ENCODE measurements at regions not wholly inside any gene's neighbourhood (a gene's known extent, or its start where the extent isn't known, plus 50 kb on each side); places are given as distances from the start of the nearest gene placed in this dataset.

- H3K18ac ChIP-seq (ENCODE audit: low read length), result no peak overlapping the region
- H3K4me1 ChIP-seq (ENCODE audit: control insufficient read depth in 2 of 2, insufficient read depth in 1 of 2, low read depth in 1 of 2, low read length in 2 of 2), result peaks cover 0 to 6% of the 10 kb centered on the region in 2 donors
- H4K8ac ChIP-seq (ENCODE audit: low read depth, low read length), result no peak overlapping the region
- no peak overlapping the region for H3K4me2 ChIP-seq (ENCODE audit: insufficient read depth, low read length, poor library complexity, severe bottlenecking)
- no peak overlapping the region for H3K4me3 ChIP-seq (ENCODE audit: low read length in 2 of 2)
- no peak overlapping the region for H3K23ac ChIP-seq (ENCODE audit: low read depth, low read length, poor library complexity)
- no peak overlapping the region for H2AFZ ChIP-seq (ENCODE audit: low read length)
- H2BK15ac ChIP-seq (ENCODE audit: low read length), result no peak overlapping the region
- H2BK12ac ChIP-seq (ENCODE audit: low read length), result no peak overlapping the region
- no peak overlapping the region for H2AK5ac ChIP-seq (ENCODE audit: low read depth, low read length)
- no peak for DNase-seq (ENCODE audit: low spot score)
- no CpG with 5 or more reads among the region's 2 CpGs for WGBS, 2 donors (ENCODE audit: extremely low coverage in 2 of 2, insufficient read length in 2 of 2, insufficient replicate concordance in 1 of 2)
- peaks cover 3% of the 10 kb centered on the region for H3K79me1 ChIP-seq (ENCODE audit: low read depth, low read length)
- no peaks in the 10 kb centered on the region for H3K36me3 ChIP-seq (replicated peaks in 1 of 2; ENCODE audit: control insufficient read depth in 2 of 2, insufficient read depth in 2 of 2, low read length in 2 of 2)
- no peak overlapping the region for H3K4ac ChIP-seq (ENCODE audit: low read length)
- H3K27me3 ChIP-seq (ENCODE audit: control insufficient read depth in 3 of 3, insufficient read depth in 3 of 3, low read depth in 1 of 3, low read length in 3 of 3), result peaks cover 0 to 31% (median 0%) of the 10 kb centered on the region in 3 experiments
- H2BK5ac ChIP-seq (ENCODE audit: low read length), result no peak overlapping the region
- no peaks in the 10 kb centered on the region for H3K9me3 ChIP-seq (replicated peaks in 1 of 2; ENCODE audit: control insufficient read depth in 2 of 2, insufficient read depth in 1 of 2, low read depth in 1 of 2, low read length in 2 of 2)
- H3K9ac ChIP-seq (ENCODE audit: low read depth, low read length, poor library complexity), result no peak overlapping the region
- H4K91ac ChIP-seq (ENCODE audit: low read depth, low read length, poor library complexity), result no peak overlapping the region
- no peak overlapping the region for H3K14ac ChIP-seq (ENCODE audit: low read length)
- H2BK120ac ChIP-seq (ENCODE audit: low read depth, low read length), result no peak overlapping the region
- no peak overlapping the region for H3K27ac ChIP-seq (replicated peaks; ENCODE audit: low read length)
Observed at GRCh38 chr3:159770998-159771397, 217.6 kb upstream of the IL12A start.

GRCh38 chr3:159771865-159772611, 216.6 kb upstream of the IL12A start:
- WGBS, 2 donors (ENCODE audit: extremely low coverage in 2 of 2, insufficient read length in 2 of 2, insufficient replicate concordance in 1 of 2), result no CpG with 5 or more reads among the region's 11 CpGs

GRCh38 chr3:159773706-159774105, 214.9 kb upstream of the IL12A start:
- Histone ChIP-seq H3K4me2 (ENCODE audit: insufficient read depth, low read length, poor library complexity, severe bottlenecking) (no peak overlapping the region), H3K9me3 (replicated peaks in 1 of 2; ENCODE audit: control insufficient read depth in 2 of 2, insufficient read depth in 1 of 2, low read depth in 1 of 2, low read length in 2 of 2) (no peaks in the 10 kb centered on the region), H3K4me1 (ENCODE audit: control insufficient read depth in 2 of 2, insufficient read depth in 1 of 2, low read depth in 1 of 2, low read length in 2 of 2) (peaks cover 0 to 4% of the 10 kb centered on the region in 2 donors), H3K79me1 (ENCODE audit: low read depth, low read length) (peaks cover 3% of the 10 kb centered on the region), H3K9ac (ENCODE audit: low read depth, low read length, poor library complexity) (no peak overlapping the region), H3K23ac (ENCODE audit: low read depth, low read length, poor library complexity) (no peak overlapping the region), H2BK5ac (ENCODE audit: low read length) (no peak overlapping the region), H2AFZ (ENCODE audit: low read length) (no peak overlapping the region), H2BK12ac (ENCODE audit: low read length) (no peak overlapping the region), H2AK5ac (ENCODE audit: low read depth, low read length) (no peak overlapping the region), H3K18ac (ENCODE audit: low read length) (no peak overlapping the region), H2BK120ac (ENCODE audit: low read depth, low read length) (no peak overlapping the region), H4K91ac (ENCODE audit: low read depth, low read length, poor library complexity) (no peak overlapping the region), H3K27me3 (ENCODE audit: control insufficient read depth in 3 of 3, insufficient read depth in 3 of 3, low read depth in 1 of 3, low read length in 3 of 3) (peaks cover 0 to 6% (median 0%) of the 10 kb centered on the region in 3 experiments), H3K4ac (ENCODE audit: low read length) (no peak overlapping the region), H3K14ac (ENCODE audit: low read length) (no peak overlapping the region), H2BK15ac (ENCODE audit: low read length) (no peak overlapping the region), H3K27ac (replicated peaks; ENCODE audit: low read length) (no peak overlapping the region), H3K4me3 (ENCODE audit: low read length in 2 of 2) (no peak overlapping the region), H4K8ac (ENCODE audit: low read depth, low read length) (no peak overlapping the region), H3K36me3 (replicated peaks in 1 of 2; ENCODE audit: control insufficient read depth in 2 of 2, insufficient read depth in 2 of 2, low read length in 2 of 2) (peaks cover 0 to 2% of the 10 kb centered on the region in 2 donors)
- no CpG with 5 or more reads among the region's 3 CpGs for WGBS, 2 donors (ENCODE audit: extremely low coverage in 2 of 2, insufficient read length in 2 of 2, insufficient replicate concordance in 1 of 2)
- DNase-seq (ENCODE audit: low spot score), result no peak

More at GRCh38 chr3:159771865-159772611, 216.6 kb upstream of the IL12A start:
- Histone ChIP-seq H3K9ac (ENCODE audit: low read depth, low read length, poor library complexity) (no peak overlapping the region), H2BK120ac (ENCODE audit: low read depth, low read length) (no peak overlapping the region), H3K36me3 (replicated peaks in 1 of 2; ENCODE audit: control insufficient read depth in 2 of 2, insufficient read depth in 2 of 2, low read length in 2 of 2) (peaks cover 0 to 2% of the 10 kb centered on the region in 2 donors), H3K4me1 (ENCODE audit: control insufficient read depth in 2 of 2, insufficient read depth in 1 of 2, low read depth in 1 of 2, low read length in 2 of 2) (peaks cover 0 to 4% of the 10 kb centered on the region in 2 donors), H2BK5ac (ENCODE audit: low read length) (no peak overlapping the region), H4K8ac (ENCODE audit: low read depth, low read length) (no peak overlapping the region), H2AK5ac (ENCODE audit: low read depth, low read length) (no peak overlapping the region), H3K9me3 (replicated peaks in 1 of 2; ENCODE audit: control insufficient read depth in 2 of 2, insufficient read depth in 1 of 2, low read depth in 1 of 2, low read length in 2 of 2) (no peaks in the 10 kb centered on the region), H3K4ac (ENCODE audit: low read length) (no peak overlapping the region), H3K27ac (replicated peaks; ENCODE audit: low read length) (no peak overlapping the region), H3K23ac (ENCODE audit: low read depth, low read length, poor library complexity) (no peak overlapping the region), H3K18ac (ENCODE audit: low read length) (no peak overlapping the region), H3K27me3 (ENCODE audit: control insufficient read depth in 3 of 3, insufficient read depth in 3 of 3, low read depth in 1 of 3, low read length in 3 of 3) (peaks cover 0 to 21% (median 0%) of the 10 kb centered on the region in 3 experiments), H3K14ac (ENCODE audit: low read length) (no peak overlapping the region), H4K91ac (ENCODE audit: low read depth, low read length, poor library complexity) (no peak overlapping the region), H3K79me1 (ENCODE audit: low read depth, low read length) (peaks cover 3% of the 10 kb centered on the region), H2BK15ac (ENCODE audit: low read length) (no peak overlapping the region), H3K4me3 (ENCODE audit: low read length in 2 of 2) (no peak overlapping the region), H2BK12ac (ENCODE audit: low read length) (no peak overlapping the region), H2AFZ (ENCODE audit: low read length) (no peak overlapping the region), H3K4me2 (ENCODE audit: insufficient read depth, low read length, poor library complexity, severe bottlenecking) (no peak overlapping the region)
- DNase-seq (ENCODE audit: low spot score), result no peak

GRCh38 chr3:159775372-159775961, 213.2 kb upstream of the IL12A start:
- peak overlapping the region; percentile 15 for H2AFZ ChIP-seq (ENCODE audit: low read length)
- H3K23ac ChIP-seq (ENCODE audit: low read depth, low read length, poor library complexity), result no peak overlapping the region
- peaks cover 0 to 4% (median 0%) of the 10 kb centered on the region in 3 experiments for H3K27me3 ChIP-seq (ENCODE audit: control insufficient read depth in 3 of 3, insufficient read depth in 3 of 3, low read depth in 1 of 3, low read length in 3 of 3)
- H3K4ac ChIP-seq (ENCODE audit: low read length), result no peak overlapping the region
- H3K79me1 ChIP-seq (ENCODE audit: low read depth, low read length), result peaks cover 3% of the 10 kb centered on the region
- WGBS, 2 donors (ENCODE audit: extremely low coverage in 2 of 2, insufficient read length in 2 of 2, insufficient replicate concordance in 1 of 2), result no CpG with 5 or more reads among the region's 5 CpGs
- no peak overlapping the region for H4K8ac ChIP-seq (ENCODE audit: low read depth, low read length)
- H2BK120ac ChIP-seq (ENCODE audit: low read depth, low read length), result no peak overlapping the region
- H3K4me1 ChIP-seq (ENCODE audit: control insufficient read depth in 2 of 2, insufficient read depth in 1 of 2, low read depth in 1 of 2, low read length in 2 of 2), result peaks cover 0 to 4% of the 10 kb centered on the region in 2 donors
- peak overlapping the region; percentile 37 for H3K4me2 ChIP-seq (ENCODE audit: insufficient read depth, low read length, poor library complexity, severe bottlenecking)
- peak overlapping the region; percentile 48 for H3K27ac ChIP-seq (replicated peaks; ENCODE audit: low read length)
- peak; percentile 27 for DNase-seq (ENCODE audit: low spot score)
- H3K36me3 ChIP-seq (replicated peaks in 1 of 2; ENCODE audit: control insufficient read depth in 2 of 2, insufficient read depth in 2 of 2, low read length in 2 of 2), result peaks cover 0 to 2% of the 10 kb centered on the region in 2 donors
- H3K9me3 ChIP-seq (replicated peaks in 1 of 2; ENCODE audit: control insufficient read depth in 2 of 2, insufficient read depth in 1 of 2, low read depth in 1 of 2, low read length in 2 of 2), result no peaks in the 10 kb centered on the region
- peak overlapping the region; percentile 33 for H2AK5ac ChIP-seq (ENCODE audit: low read depth, low read length)
- H3K14ac ChIP-seq (ENCODE audit: low read length), result no peak overlapping the region
- no peak overlapping the region for H4K91ac ChIP-seq (ENCODE audit: low read depth, low read length, poor library complexity)
- H3K18ac ChIP-seq (ENCODE audit: low read length), result peak overlapping the region; percentile 13
- H2BK12ac ChIP-seq (ENCODE audit: low read length), result no peak overlapping the region
- H3K9ac ChIP-seq (ENCODE audit: low read depth, low read length, poor library complexity), result no peak overlapping the region
- H2BK15ac ChIP-seq (ENCODE audit: low read length), result peak overlapping the region; percentile 8
- H2BK5ac ChIP-seq (ENCODE audit: low read length), result no peak overlapping the region
- no peak overlapping the region for H3K4me3 ChIP-seq (ENCODE audit: low read length in 2 of 2)

Data from neuronal stem cell (in vitro differentiated cells).